Caco-2 (cell line): ENCODE measurements at regions not wholly inside any gene's neighbourhood (a gene's known extent, or its start where the extent isn't known, plus 50 kb on each side); places are given as distances from the start of the nearest gene placed in this dataset.

Source experiments
- BruUV-seq: library from RNA; stranded (reverse); fragments of 400-500 nt; replicated peaks from 2 replicates; lab custom pipeline; 2021; lab: Mats Ljungman, UMichigan
- CTCF ChIA-PET: fragments of 300-600 bp; sonication (Branson Sonifier 250); formaldehyde crosslinking; loops from one replicate; lab custom pipeline; 2022; ENCODE audit warnings: antibody characterized with exemption; lab: Charles Lee
- POLR2A ChIA-PET: fragments of 300-600 bp; sonication (Branson Sonifier 250); formaldehyde crosslinking; loops from one replicate; lab custom pipeline; 2022; ENCODE audit warnings: antibody characterized with exemption; lab: Charles Lee
- DNase-seq, 2 experiments: peaks; one replicate each; pipeline versions ENCODE4 v3.0.0 to v3.0.0-alpha.2; 2020 to 2022
- H3K27me3 ChIP-seq: replicated peaks from 2 replicates; pipeline ENCODE4 v1.6.0; 2011; ENCODE audit warnings: low read length; ENCODE audit not compliant: control insufficient read depth, insufficient read depth
- H3K36me3 ChIP-seq: 2 replicates; pipeline ENCODE4 v1.5.1; 2011; ENCODE audit warnings: low read length; ENCODE audit not compliant: control insufficient read depth, insufficient read depth
- H3K4me1 ChIP-seq: fragments of 250-450 bp; sonication (Bioruptor Pico); 2 replicates; pipeline ENCODE4 v1.5.1; 2020; ENCODE audit warnings: mild to moderate bottlenecking
- H3K4me3 ChIP-seq: 2 replicates; pipeline ENCODE4 v1.5.1; 2011; ENCODE audit warnings: low read depth, mild to moderate bottlenecking, control low read depth, low read length
- H3K9me3 ChIP-seq: fragments of 250-450 bp; sonication (Bioruptor Pico); 2 replicates; pipeline ENCODE4 v1.5.1; 2020; ENCODE audit warnings: mild to moderate bottlenecking, moderate library complexity
- H3K27ac Mint-ChIP-seq: one replicate; pipeline ENCODE4 v1.8.0; 2022; ENCODE audit warnings: mixed read lengths; ENCODE audit not compliant: unreplicated experiment
- H3K27me3 Mint-ChIP-seq: one replicate; pipeline ENCODE4 v1.8.0; 2022; ENCODE audit warnings: mixed read lengths; ENCODE audit not compliant: insufficient read depth, unreplicated experiment
- H3K36me3 Mint-ChIP-seq: one replicate; pipeline ENCODE4 v1.8.0; 2022; ENCODE audit warnings: mild to moderate bottlenecking, mixed read lengths; ENCODE audit not compliant: insufficient read depth, unreplicated experiment
- H3K4me1 Mint-ChIP-seq: one replicate; pipeline ENCODE4 v1.8.0; 2022; ENCODE audit warnings: low read depth, mixed read lengths; ENCODE audit not compliant: unreplicated experiment
- H3K4me3 Mint-ChIP-seq: one replicate; pipeline ENCODE4 v1.8.0; 2022; ENCODE audit warnings: mild to moderate bottlenecking, moderate library complexity, mixed read lengths; ENCODE audit not compliant: unreplicated experiment
- H3K9me3 Mint-ChIP-seq: one replicate; pipeline ENCODE4 v1.8.0; 2022; ENCODE audit warnings: mixed read lengths; ENCODE audit not compliant: unreplicated experiment
- intact Hi-C: fragments of 100-400 bp; cut with micrococcal nuclease; formaldehyde crosslinking; loops from one replicate; pipeline ENCODE4 v1.10.0; 2022; ENCODE audit not compliant: unreplicated experiment
- TF ChIP-seq, protein P1 (sequence below), 2 experiments: fragments of 200-600 bp in 1 of 2; IDR thresholded peaks; 1 replicate in 1 of 2; 2 replicates in 1 of 2; pipeline versions ENCODE4 v1.5.1 to v1.8.0; 2011 to 2022; ENCODE audit warnings: antibody characterized with exemption in 1 of 2, control low read depth in 1 of 2, inconsistent platforms in 1 of 2, low read depth in 1 of 2, low read length in 1 of 2, mild to moderate bottlenecking in 1 of 2, moderate library complexity in 1 of 2; ENCODE audit not compliant: insufficient read depth in 1 of 2, severe bottlenecking in 1 of 2, unreplicated experiment in 1 of 2

DNA sequence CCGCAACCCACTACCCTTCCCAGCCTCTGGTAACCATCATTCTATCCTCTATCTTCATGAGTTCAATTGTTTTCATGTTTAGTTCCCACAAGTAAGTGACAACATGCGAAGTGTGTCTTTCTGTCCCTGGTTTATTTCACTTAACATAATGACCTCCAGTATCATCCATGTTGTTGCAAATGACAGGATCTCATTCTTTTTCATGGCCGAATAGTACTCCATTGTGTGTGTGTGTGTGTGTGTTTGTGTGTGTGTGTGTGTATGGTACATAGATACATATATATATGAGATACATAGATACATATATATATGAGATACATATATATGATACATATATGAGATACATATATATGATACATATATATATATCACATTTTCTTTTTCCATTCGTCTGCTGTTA lies 196.3 kb upstream of the STK17B start:
- intact Hi-C loops = no loop called here

DNA sequence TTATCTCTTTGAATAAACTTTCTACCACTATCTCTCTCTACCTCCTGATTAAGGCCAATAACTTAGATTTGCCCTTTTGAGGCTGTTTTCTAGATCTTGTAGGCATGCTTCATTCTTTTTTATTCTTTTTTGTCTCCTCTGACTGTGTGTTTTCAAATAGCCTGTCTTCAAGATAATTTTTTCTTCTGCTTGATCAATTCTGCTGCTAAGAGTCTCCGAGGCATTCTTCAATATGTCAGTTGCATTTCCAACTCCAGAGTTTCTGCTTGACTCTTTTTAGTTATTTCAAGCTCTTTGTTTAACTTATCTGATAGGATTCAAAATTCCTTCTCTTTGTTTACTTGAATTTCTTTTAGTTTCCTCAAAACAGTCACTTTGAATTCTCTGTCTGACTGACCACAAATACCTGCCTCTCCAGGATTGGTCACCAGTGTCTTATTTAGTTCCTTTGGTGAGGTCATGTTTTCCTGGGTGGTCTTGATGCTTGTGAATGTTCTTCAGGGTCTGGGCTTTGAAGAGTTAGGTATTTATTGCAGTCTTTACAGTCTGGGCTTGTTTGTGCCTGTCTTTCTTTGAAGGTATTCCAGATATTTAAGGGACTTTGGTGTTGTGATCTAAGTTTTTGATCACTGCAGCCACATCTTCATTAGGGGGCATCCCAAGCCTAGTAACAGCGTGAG lies 197.3 kb upstream of the STK17B start:
- H3K4me1 ChIP-seq = no peaks in the 10 kb centered on the region; the same call in 1 of the 2 replicates
- no peak overlapping the region for H3K4me3 ChIP-seq
- ChIA-PET POLR2A (no interaction called here), CTCF (no interaction called here)
- peaks cover 20% of the 10 kb centered on the region for H3K9me3 Mint-ChIP-seq
- no TSS peak for BruUV-seq
- H3K4me1 Mint-ChIP-seq = no peaks in the 10 kb centered on the region
- H3K36me3 ChIP-seq = no peaks in the 10 kb centered on the region
- intact Hi-C loops = no loop called here
- peaks cover 11% of the 10 kb centered on the region for H3K9me3 ChIP-seq
- H3K4me3 Mint-ChIP-seq = no peak overlapping the region
- H3K27ac Mint-ChIP-seq = no peak overlapping the region
- H3K36me3 Mint-ChIP-seq = no peaks in the 10 kb centered on the region
- DNase-seq = no peak
- TF ChIP-seq, protein P1, sequence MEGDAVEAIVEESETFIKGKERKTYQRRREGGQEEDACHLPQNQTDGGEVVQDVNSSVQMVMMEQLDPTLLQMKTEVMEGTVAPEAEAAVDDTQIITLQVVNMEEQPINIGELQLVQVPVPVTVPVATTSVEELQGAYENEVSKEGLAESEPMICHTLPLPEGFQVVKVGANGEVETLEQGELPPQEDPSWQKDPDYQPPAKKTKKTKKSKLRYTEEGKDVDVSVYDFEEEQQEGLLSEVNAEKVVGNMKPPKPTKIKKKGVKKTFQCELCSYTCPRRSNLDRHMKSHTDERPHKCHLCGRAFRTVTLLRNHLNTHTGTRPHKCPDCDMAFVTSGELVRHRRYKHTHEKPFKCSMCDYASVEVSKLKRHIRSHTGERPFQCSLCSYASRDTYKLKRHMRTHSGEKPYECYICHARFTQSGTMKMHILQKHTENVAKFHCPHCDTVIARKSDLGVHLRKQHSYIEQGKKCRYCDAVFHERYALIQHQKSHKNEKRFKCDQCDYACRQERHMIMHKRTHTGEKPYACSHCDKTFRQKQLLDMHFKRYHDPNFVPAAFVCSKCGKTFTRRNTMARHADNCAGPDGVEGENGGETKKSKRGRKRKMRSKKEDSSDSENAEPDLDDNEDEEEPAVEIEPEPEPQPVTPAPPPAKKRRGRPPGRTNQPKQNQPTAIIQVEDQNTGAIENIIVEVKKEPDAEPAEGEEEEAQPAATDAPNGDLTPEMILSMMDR (IDR thresholded peaks at IDR 0.05; ENCODE audit: insufficient read depth in 1 of 2, low read depth in 1 of 2, low read length in 1 of 2, severe bottlenecking in 1 of 2, unreplicated experiment in 1 of 2) = no peak
- no peaks in the 10 kb centered on the region for H3K27me3 ChIP-seq
- no peaks in the 10 kb centered on the region for H3K27me3 Mint-ChIP-seq

More for the DNA sequence above, 196.3 kb upstream of the STK17B start:
- Histone ChIP-seq H3K4me1 (no peaks in the 10 kb centered on the region), H3K9me3 (peaks cover 11% of the 10 kb centered on the region), H3K27me3 (no peaks in the 10 kb centered on the region), H3K4me3 (no peak overlapping the region), H3K36me3 (no peaks in the 10 kb centered on the region)
- POLR2A ChIA-PET = no interaction called here
- H3K9me3 Mint-ChIP-seq = peaks cover 20% of the 10 kb centered on the region
- H3K27me3 Mint-ChIP-seq = no peaks in the 10 kb centered on the region
- TF ChIP-seq, protein P1 (IDR thresholded peaks at IDR 0.05; ENCODE audit: insufficient read depth in 1 of 2, low read depth in 1 of 2, low read length in 1 of 2, severe bottlenecking in 1 of 2, unreplicated experiment in 1 of 2) = no peak
- no peak overlapping the region for H3K27ac Mint-ChIP-seq
- H3K36me3 Mint-ChIP-seq = no peaks in the 10 kb centered on the region
- DNase-seq = no peak
- CTCF ChIA-PET = no interaction called here
- no peaks in the 10 kb centered on the region for H3K4me1 Mint-ChIP-seq
- no TSS peak for BruUV-seq
- no peak overlapping the region for H3K4me3 Mint-ChIP-seq

DNA sequence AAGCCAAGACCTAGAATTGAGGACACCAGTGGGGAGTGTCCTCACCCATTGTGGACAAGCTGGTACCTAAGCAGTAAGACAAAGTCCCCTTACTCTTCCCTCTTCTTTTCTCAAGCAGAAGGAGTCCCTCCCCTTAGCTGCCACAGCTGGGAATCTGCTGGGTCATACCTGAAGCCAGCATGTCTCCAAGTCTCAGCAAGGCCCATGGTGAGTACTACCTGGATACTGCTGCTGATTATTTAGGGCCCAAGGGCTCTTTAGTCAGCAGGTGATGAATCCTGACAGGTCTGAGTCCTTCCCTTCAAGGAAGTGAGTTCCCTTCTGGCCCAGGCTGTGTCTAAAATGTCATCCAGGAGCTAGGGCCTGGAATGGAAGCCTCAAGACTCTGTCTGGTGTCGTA lies 198.6 kb upstream of the STK17B start:
- no peaks in the 10 kb centered on the region for H3K4me1 Mint-ChIP-seq
- no peak overlapping the region for H3K4me3 ChIP-seq
- BruUV-seq = no TSS peak
- H3K27me3 Mint-ChIP-seq = no peaks in the 10 kb centered on the region
- no peaks in the 10 kb centered on the region; the same call in 1 of the 2 replicates for H3K4me1 ChIP-seq
- no peaks in the 10 kb centered on the region for H3K36me3 Mint-ChIP-seq
- POLR2A ChIA-PET = no interaction called here
- H3K4me3 Mint-ChIP-seq = no peak overlapping the region
- TF ChIP-seq, protein P1 (IDR thresholded peaks at IDR 0.05; ENCODE audit: insufficient read depth in 1 of 2, low read depth in 1 of 2, low read length in 1 of 2, severe bottlenecking in 1 of 2, unreplicated experiment in 1 of 2) = no peak
- peaks cover 11% of the 10 kb centered on the region for H3K9me3 ChIP-seq
- intact Hi-C loops = no loop called here
- DNase-seq = no peak
- CTCF ChIA-PET = no interaction called here
- peaks cover 20% of the 10 kb centered on the region for H3K9me3 Mint-ChIP-seq
- H3K27ac Mint-ChIP-seq = no peak overlapping the region
- H3K36me3 ChIP-seq = no peaks in the 10 kb centered on the region
- no peaks in the 10 kb centered on the region for H3K27me3 ChIP-seq
